WTC11 (cell line): ENCODE measurements at regions not wholly inside any gene's neighbourhood (a gene's known extent, or its start where the extent isn't known, plus 50 kb on each side); places are given as distances from the start of the nearest gene placed in this dataset.

Source experiments
- ATAC-seq: fragments of 200-7000 bp; cut with Tn5 transposase; 2 replicates; pipeline ENCODE4 v1.10.0; 2021; ENCODE audit warnings: mild to moderate bottlenecking, moderate library complexity
- CTCF ChIA-PET: fragments of 300-600 bp; sonication (Branson Sonifier 250); formaldehyde crosslinking; loops from one replicate; lab custom pipeline; 2021; ENCODE audit warnings: antibody characterized with exemption; lab: Charles Lee
- POLR2A ChIA-PET: fragments of 350-600 bp; sonication (Branson Sonifier 250); formaldehyde crosslinking; loops from one replicate; lab custom pipeline; 2021; ENCODE audit warnings: antibody characterized with exemption; lab: Charles Lee
- DNase-seq: peaks from one replicate; pipeline ENCODE4 v3.0.0; 2021; ENCODE audit warnings: low spot score
- H3K27ac Mint-ChIP-seq: 2 replicates; pipeline ENCODE4 v1.8.0; 2021; ENCODE audit warnings: mixed read lengths
- H3K27me3 Mint-ChIP-seq: 2 replicates; pipeline ENCODE4 v1.8.0; 2021; ENCODE audit warnings: low read depth, mild to moderate bottlenecking, moderate library complexity, mixed read lengths
- H3K36me3 Mint-ChIP-seq: 2 replicates; pipeline ENCODE4 v1.8.0; 2021; ENCODE audit warnings: mixed read lengths
- H3K4me1 Mint-ChIP-seq: 2 replicates; pipeline ENCODE4 v1.8.0; 2022; ENCODE audit warnings: mixed read lengths
- H3K4me3 Mint-ChIP-seq: 2 replicates; pipeline ENCODE4 v1.8.0; 2021; ENCODE audit warnings: mild to moderate bottlenecking, moderate library complexity, mixed read lengths
- H3K9me3 Mint-ChIP-seq: 2 replicates; pipeline ENCODE4 v1.8.0; 2021; ENCODE audit warnings: mixed read lengths
- AR ChIP-seq: fragments of 250-450 bp; sonication (Bioruptor Pico); IDR thresholded peaks from 2 replicates; pipeline ENCODE4 v1.9.0; 2021; ENCODE audit warnings: mild to moderate bottlenecking
- E2F1 ChIP-seq: sonication (generic); formaldehyde crosslinking; IDR thresholded peaks from 2 replicates; pipeline ENCODE4 v1.8.0; 2022; ENCODE audit warnings: mild to moderate bottlenecking, missing genetic modification reagents
- E2F4 ChIP-seq: sonication (generic); formaldehyde crosslinking; IDR thresholded peaks from 2 replicates; pipeline ENCODE4 v1.8.1; 2022; ENCODE audit warnings: low read depth, mild to moderate bottlenecking, moderate library complexity, missing genetic modification reagents, borderline replicate concordance
- ERG ChIP-seq: fragments of 250-450 bp; sonication (Bioruptor Pico); IDR thresholded peaks from 2 replicates; pipeline ENCODE4 v1.8.0; 2021; ENCODE audit warnings: mild to moderate bottlenecking
- ESRRA ChIP-seq: sonication (generic); formaldehyde crosslinking; IDR thresholded peaks from 2 replicates; pipeline ENCODE4 v1.8.1; 2022; ENCODE audit warnings: mild to moderate bottlenecking, missing genetic modification reagents, borderline replicate concordance
- FOXK1 ChIP-seq: sonication (generic); formaldehyde crosslinking; IDR thresholded peaks from 2 replicates; pipeline ENCODE4 v1.8.0; 2022; ENCODE audit warnings: mild to moderate bottlenecking, moderate library complexity, missing genetic modification reagents
- GABPB1 ChIP-seq: sonication (generic); formaldehyde crosslinking; IDR thresholded peaks from 2 replicates; pipeline ENCODE4 v1.8.1; 2023; ENCODE audit warnings: mild to moderate bottlenecking, missing genetic modification reagents
- HMGA2 ChIP-seq: fragments of 250-450 bp; sonication (Bioruptor Pico); IDR thresholded peaks from 2 replicates; pipeline ENCODE4 v1.4.0; 2021; ENCODE audit warnings: mild to moderate bottlenecking, moderate library complexity
- OVOL2 ChIP-seq: fragments of 250-450 bp; sonication (Bioruptor Pico); IDR thresholded peaks from 2 replicates; pipeline ENCODE4 v1.9.0; 2021; ENCODE audit warnings: mild to moderate bottlenecking, borderline replicate concordance
- PRRX2 ChIP-seq: fragments of 250-450 bp; sonication (Bioruptor Pico); IDR thresholded peaks from 2 replicates; pipeline ENCODE4 v1.8.0; 2021; ENCODE audit warnings: mild to moderate bottlenecking
- RELA ChIP-seq: sonication (generic); formaldehyde crosslinking; IDR thresholded peaks from 2 replicates; pipeline ENCODE4 v1.8.1; 2022; ENCODE audit warnings: missing genetic modification reagents, mild to moderate bottlenecking, borderline replicate concordance
- SMAD4 ChIP-seq: sonication (generic); formaldehyde crosslinking; IDR thresholded peaks from 2 replicates; pipeline ENCODE4 v1.8.0; 2022; ENCODE audit warnings: mild to moderate bottlenecking, missing genetic modification reagents
- SP1 ChIP-seq: sonication (generic); formaldehyde crosslinking; conservative IDR thresholded peaks from 2 replicates; pipeline ENCODE4 v1.8.1; 2022; ENCODE audit warnings: missing genetic modification reagents
- ZNF138 ChIP-seq: sonication (generic); formaldehyde crosslinking; conservative IDR thresholded peaks from 2 replicates; pipeline ENCODE4 v1.8.1; 2022; ENCODE audit warnings: mild to moderate bottlenecking, moderate library complexity, missing genetic modification reagents
- ZNF232 ChIP-seq: sonication (generic); formaldehyde crosslinking; IDR thresholded peaks from 2 replicates; pipeline ENCODE4 v1.8.0; 2022; ENCODE audit warnings: mild to moderate bottlenecking, missing genetic modification reagents
- ZNF263 ChIP-seq: sonication (generic); formaldehyde crosslinking; IDR thresholded peaks from 2 replicates; pipeline ENCODE4 v1.8.1; 2022; ENCODE audit warnings: low read depth, mild to moderate bottlenecking, moderate library complexity, missing genetic modification reagents
- ZNF317 ChIP-seq: sonication (generic); formaldehyde crosslinking; IDR thresholded peaks from 2 replicates; pipeline ENCODE4 v1.8.1; 2023; ENCODE audit warnings: low read depth, mild to moderate bottlenecking, moderate library complexity, missing genetic modification reagents, borderline replicate concordance

GRCh38 chr5:27706832-27707231 is 668.4 kb upstream of the CDH9 start:
- no peak for TF ChIP-seq E2F4 (CRISPR knock-in tag)
- no peak for TF ChIP-seq ZNF317 (CRISPR knock-in tag)
- no peak for TF ChIP-seq OVOL2 (CRISPR knock-in tag)
- no peak for TF ChIP-seq SMAD4 (CRISPR knock-in tag)
- TF ChIP-seq AR (CRISPR knock-in tag) = no peak
- TF ChIP-seq PRRX2 (CRISPR knock-in tag) = no peak
- no peak for TF ChIP-seq ZNF263 (CRISPR knock-in tag)
- TF ChIP-seq HMGA2 (CRISPR knock-in tag) = no peak
- TF ChIP-seq ERG (CRISPR knock-in tag) = no peak
- ChIA-PET POLR2A (no interaction called here), CTCF (no interaction called here)
- H3K36me3 Mint-ChIP-seq = no peaks in the 10 kb centered on the region; the same call in 1 of the 2 replicates
- H3K27me3 Mint-ChIP-seq = no peaks in the 10 kb centered on the region
- H3K4me3 Mint-ChIP-seq = no peak overlapping the region
- H3K4me1 Mint-ChIP-seq = peaks cover 12% of the 10 kb centered on the region
- ATAC-seq (no peak), DNase-seq (no peak)
- H3K9me3 Mint-ChIP-seq = no peaks in the 10 kb centered on the region; the same call in 1 of the 2 replicates
- H3K27ac Mint-ChIP-seq = no peak overlapping the region

GRCh38 chr5:27705661-27706060 is 667.3 kb upstream of the CDH9 start:
- no peaks in the 10 kb centered on the region for H3K27me3 Mint-ChIP-seq
- H3K4me3 Mint-ChIP-seq = no peak overlapping the region

More at GRCh38 chr5:27705661-27706060, 667.3 kb upstream of the CDH9 start:
- DNase-seq (no peak), ATAC-seq (no peak)
- Mint-ChIP-seq H3K9me3 (no peaks in the 10 kb centered on the region; the same call in 1 of the 2 replicates), H3K27ac (no peak overlapping the region), H3K36me3 (no peaks in the 10 kb centered on the region; the same call in 1 of the 2 replicates), H3K4me1 (peaks cover 12% of the 10 kb centered on the region)
- TF ChIP-seq E2F1 (CRISPR knock-in tag) (no peak), RELA (CRISPR knock-in tag) (no peak), ZNF232 (no peak), ZNF138 (CRISPR knock-in tag) (no peak), FOXK1 (no peak), GABPB1 (CRISPR knock-in tag) (no peak), SP1 (CRISPR knock-in tag) (no peak), HMGA2 (CRISPR knock-in tag) (no peak), ESRRA (no peak)
- ChIA-PET POLR2A (no interaction called here), CTCF (no interaction called here)
